ENCODE measurements at regions not wholly inside any gene's neighbourhood (a gene's known extent, or its start where the extent isn't known, plus 50 kb on each side); places are given as distances from the start of the nearest gene placed in this dataset.
"Not testable (repeated sequence)": the region's sequence is repeated elsewhere in the genome, so short reads cannot be mapped to it uniquely, and the experiment has no call there.

DNA sequence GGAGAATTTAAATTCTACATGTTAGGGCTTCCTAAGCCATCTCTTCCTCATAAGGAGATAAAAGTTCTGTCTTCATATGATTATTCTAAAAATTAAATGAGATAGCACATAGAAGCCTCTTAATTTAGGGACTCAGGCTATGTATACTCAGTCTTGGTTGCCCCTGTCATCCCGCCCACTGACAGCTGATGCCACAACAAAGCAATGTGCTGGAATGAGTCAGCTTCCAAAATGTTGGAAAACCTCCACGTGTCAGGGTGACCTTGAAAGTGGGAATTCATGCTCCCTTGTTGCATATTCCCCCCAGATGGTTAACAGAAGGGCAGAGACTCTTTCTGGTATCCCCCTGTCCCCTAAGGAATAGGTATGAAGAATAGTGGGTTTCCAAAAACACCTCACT, 238.0 kb upstream of the DDHD1 start:
- no peak for DNase-seq (ENCODE audit: low spot score)

DNA sequence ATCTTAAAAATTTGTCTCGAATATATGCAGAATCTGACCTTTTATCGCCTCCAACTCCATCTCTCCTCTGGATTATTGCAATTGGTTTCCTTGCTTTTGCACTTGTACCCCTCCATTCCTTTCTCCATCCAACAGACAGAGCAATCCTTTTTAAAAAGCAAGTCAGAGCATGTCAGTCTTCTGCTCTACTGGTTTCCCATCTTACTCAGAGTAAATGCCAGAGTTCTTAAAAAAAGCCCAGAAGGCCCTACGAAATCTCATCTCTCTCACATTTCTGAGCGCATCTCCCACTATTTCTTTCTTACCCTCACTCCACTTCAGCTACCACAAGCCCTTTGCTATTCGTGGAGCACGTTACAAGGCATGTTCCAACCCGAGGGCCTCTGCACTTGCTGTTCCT, 236.9 kb upstream of the DDHD1 start:
- DNase-seq (ENCODE audit: low spot score): no peak

DNA sequence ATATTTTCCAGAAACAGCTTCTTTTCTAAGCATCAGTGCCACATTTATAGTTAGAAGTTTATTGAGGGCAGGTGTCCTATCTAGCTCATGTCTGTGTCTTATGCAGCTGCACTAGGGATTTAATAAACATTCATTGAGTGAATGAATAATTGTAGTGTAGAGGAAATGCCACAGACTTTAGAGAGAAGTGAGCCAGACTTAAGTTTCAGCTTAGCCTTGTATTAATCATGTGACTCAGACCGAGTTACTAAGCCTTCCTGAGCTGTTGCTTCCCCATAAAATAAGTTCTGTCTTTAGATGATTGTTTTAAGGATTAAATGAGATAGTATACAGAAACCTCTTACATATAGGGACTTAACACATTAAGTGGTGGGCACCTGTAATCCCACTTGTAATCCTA, 236.1 kb upstream of the DDHD1 start:
- DNase-seq (ENCODE audit: low spot score): no peak

DNA sequence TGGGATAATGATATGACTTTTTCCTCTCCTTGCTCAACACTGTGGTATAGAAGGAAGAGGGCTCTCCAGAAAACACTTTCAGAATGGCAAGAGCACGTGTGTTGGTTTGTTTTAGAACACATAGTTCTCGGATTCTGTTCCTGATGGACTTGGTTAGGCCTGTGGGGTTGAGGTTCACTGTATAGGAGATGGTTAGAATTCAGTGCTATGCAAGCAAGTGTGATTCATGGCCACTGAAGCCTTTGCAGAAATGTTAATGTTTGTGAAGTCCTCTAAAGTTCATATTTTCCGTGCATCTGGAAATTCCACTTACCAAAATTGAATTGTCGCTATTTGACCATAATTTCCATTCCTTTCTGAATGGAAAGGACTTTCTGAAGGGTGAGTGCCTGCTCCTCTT, 233.2 kb upstream of the DDHD1 start:
- DNase-seq (ENCODE audit: low spot score): no peak

DNA sequence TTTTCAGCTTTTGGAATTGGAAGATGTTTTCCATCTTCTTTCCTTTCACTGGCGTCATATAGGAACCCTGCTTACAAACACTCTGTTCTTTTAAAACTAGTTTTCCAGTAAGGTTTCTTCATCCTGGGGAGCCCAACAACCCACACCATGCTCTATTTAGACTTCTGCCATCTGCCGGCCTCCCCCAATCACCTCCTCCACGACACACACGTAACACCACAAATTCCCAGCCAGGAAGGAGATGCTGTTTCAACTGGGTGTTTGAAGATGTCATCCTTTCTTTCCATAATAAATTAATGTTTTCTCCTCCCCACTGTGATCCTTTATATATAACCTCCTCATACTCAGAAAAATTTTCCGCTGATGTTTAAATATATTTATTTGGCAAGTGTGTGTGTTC, 231.4 kb upstream of the DDHD1 start:
- no peak for DNase-seq (ENCODE audit: low spot score)

DNA sequence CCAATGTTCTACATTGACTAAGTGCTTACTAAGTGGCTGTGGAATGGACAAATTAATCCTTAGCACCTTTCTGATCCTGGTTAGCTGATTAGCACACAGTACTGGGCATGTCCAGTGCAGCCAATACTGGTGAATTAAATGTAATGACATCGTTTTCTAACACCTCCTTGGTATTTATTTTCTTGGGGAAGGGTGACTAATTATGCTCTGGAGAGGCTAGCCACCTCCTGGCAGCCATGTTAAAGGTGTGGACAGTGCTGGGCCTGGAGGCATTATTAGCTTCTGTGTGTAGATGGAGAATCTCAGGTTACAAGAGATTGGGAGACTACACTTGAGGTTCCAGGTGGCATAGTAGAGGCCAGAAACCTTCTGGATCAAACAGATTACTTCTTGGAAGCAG, 230.9 kb upstream of the DDHD1 start:
- no peak for DNase-seq (ENCODE audit: low spot score)

DNA sequence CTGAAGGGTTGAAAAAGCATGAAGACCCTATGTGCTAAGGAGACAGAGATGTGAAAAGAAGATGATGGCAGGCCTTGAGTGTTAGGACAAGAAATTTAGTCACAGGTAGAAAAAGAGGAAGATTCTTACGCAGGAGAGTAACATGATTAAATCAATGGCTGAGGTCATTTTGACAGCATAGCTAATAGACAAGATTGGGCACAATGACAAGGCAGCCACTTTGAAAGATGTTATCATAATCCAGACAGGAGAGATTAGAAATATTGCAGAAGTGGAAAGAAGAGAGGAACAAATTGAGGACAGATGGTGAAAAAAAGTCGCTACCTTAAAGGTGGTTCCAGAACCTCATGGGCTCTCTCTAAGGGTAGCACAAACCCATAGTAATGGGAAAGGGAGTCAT, 228.8 kb upstream of the DDHD1 start:
- DNase-seq (ENCODE audit: low spot score): no peak

DNA sequence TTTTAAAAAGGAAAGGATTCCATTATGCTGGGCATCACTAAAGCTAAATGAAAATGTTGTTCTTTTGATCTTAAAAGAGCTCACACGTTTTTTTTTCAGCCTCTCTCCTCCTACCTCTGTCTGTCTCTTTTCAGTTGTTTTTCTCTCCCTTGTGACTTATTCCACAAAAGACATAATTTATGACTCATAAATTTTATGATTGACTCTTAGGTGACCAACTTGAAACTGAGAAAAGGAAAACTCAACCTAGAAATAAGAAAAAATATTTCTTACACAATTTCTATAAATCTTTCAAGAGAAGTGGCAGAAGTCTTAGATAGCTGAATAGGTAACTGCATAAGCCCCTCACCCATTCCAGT, 227.7 kb upstream of the DDHD1 start:
- DNase-seq (ENCODE audit: low spot score): no peak

DNA sequence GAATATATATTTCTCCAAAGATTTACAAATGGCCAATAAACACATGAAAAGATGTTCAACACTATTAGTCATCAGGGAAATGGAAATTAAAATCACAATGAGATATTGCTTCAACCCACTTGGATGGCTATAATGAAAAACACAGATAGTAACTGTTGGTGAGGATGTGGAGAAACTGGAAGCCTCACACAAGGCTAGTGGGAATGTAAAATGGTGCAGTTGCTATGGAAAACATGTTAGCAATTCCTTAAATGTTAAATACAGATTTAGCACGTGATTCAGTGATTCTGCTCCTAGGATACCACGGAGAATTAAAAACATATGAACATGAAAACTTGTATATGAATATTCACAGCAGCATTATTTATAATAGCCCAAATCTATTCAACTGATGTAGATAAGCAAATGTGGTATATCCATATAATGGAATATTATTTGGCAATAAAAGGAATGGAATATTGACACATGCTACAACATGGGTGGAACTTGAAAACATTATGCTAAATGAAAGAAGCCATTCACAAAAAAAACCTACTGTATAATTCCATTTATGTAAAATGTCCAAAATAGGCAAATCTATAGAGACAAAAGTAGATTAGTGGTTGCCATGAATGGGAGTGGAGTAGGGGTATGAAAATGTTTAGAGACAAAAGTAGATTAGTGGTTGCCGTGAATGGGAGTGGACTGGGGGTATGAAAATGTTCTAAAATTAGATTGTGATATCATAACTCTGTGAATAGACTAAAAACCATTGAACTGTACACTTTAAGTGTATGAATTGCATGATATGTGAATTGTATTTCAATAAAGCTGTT, 227.1 kb upstream of the DDHD1 start:
- no peak for DNase-seq (ENCODE audit: low spot score)

DNA sequence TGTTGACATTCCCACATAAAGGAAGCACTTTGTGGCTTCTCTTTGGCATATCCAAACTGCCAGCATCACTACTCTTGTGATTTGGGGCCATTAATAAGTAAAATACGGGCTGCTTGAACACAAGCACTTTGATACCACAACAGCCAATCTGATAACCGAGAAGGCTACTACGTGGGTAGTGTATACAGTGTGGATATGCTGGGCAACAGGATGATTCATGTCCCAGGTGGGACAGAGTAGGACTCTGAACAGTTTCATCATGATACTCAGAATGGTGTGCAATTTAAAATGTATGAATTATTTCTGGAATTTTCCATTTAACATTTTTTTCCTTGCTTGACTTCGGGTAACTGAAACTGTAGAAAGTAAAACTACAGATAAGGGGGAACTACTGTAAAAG, 225.0 kb upstream of the DDHD1 start:
- DNase-seq (ENCODE audit: low spot score): no peak

DNA sequence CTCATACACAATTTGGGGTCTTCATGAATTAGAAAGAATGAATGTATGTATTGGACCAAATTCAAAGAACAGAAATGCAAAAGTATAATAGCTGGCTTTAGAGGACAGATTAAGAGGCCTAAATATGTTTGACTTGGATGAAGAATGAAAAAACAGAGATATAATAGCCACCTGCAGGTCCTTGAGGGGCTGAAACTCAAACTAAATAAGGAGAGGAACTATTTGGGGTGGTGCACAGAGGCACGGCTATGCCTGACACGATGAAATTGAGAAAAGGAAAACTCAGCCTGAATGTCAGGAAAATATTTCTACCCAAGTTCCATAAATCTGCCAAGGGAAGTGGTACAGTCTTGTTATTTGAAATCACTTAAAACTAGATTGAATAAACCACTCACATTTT, 222.9 kb upstream of the DDHD1 start:
- DNase-seq (ENCODE audit: low spot score): no peak

DNA sequence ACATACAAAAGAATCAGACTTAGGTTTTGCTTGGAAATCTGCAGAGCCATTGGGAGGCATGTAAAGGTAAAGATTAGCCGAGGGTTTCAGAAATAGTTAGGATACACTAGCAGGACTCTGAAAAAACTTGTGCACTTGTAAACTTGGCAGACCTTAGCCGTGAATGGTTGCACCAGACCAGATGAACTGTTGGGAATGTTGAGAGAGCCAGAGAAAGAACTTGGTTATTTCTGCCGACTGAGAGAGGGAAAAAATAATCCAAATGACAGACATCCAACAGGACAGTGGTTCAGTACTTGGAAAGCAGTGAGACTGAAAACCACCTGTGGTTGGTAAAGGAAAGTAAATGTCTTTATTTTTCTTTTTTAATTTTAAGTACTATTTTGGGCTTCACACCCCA, 222.5 kb upstream of the DDHD1 start:
- DNase-seq (ENCODE audit: low spot score): no peak

DNA sequence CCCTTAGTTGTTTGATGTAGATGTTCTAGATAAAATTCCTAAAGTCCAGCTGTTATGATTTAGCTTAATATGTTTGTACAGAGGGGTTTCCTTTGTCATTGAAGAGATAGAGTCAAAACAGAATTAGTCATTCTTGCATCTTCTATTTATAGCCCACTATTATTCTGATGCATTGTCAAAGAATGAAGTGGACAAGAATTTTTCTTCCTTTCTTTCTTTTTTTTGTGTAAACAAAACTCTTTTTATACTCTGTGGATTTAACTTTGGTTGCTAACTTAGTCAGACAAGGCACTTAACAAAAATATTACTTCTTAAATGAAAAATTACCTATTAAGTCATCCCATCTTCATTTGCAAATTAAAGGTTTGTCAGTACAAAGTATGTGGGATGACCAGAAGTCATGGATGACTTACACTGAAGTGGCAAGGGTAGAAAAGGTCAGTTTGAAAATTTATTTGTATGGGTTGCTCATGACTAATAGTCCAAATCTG, 215.6 kb upstream of the DDHD1 start:
- no peak for DNase-seq (ENCODE audit: low spot score)

DNA sequence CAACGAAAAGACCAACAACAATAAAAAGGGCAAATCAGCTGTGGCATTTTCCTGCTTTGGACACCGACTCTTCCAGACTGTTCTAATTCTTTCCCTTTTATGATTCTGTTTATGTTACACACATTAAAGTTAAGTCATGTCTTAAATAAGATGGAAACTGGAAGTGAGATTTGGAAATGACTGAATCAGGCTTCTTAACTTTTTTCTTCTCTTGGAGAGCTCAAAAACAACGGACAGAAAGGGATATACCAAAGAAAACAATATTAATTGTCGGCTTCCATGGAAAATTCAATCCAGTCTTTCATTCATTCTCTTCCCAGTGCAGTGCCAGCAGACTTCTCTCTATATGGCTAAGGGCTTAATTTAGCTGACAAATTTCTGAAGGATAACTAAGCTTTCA, 214.9 kb upstream of the DDHD1 start:
- DNase-seq (ENCODE audit: low spot score): no peak

DNA sequence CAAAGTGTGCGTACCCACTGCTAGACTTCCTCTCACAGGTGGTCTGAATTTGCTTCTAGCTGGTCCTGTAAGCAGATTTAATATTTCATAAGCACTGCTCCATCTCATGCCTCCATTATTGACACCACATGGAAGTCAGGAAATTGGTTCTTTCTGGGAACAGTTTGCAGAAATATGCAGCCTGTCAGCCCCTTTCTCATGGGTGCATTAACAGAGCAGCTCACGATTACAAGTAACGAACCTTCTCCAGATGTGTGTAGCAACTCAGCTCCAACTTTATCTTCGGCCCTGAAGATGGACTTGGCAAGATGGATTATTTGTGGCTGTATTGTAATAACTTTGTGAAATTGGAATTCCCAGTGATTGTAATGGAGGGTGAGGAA, 214.5 kb upstream of the DDHD1 start:
- DNase-seq (ENCODE audit: low spot score): no peak

DNA sequence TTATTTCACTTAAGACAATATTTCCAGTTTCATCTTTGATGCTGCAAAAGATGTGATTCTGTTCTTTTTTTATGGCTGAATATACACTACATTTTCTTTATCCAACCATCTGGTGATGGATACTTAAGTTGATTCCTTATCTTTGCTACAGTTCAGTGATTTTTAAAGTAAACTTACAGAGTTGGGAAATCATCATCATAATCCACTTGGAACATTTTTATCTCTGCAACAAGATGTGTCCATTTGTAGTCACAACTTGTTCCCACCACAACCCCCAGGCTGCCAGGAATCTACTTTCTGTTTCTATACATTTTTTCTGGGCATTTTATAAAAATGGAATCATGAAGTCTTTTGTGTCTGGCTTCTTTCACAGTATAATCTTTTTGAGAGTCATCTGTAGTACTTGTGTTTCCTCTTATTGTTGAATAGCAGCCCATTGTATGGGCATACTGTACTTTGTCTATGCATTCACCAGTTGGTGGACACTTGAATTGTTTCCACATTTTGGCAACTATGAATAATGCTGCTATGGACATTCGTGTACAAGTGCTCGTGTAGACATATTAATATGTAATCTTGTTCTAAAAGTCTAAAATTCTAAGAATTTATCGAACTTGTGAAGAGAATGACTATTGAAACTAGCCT, 212.5 kb upstream of the DDHD1 start:
- DNase-seq (ENCODE audit: low spot score): no peak

DNA sequence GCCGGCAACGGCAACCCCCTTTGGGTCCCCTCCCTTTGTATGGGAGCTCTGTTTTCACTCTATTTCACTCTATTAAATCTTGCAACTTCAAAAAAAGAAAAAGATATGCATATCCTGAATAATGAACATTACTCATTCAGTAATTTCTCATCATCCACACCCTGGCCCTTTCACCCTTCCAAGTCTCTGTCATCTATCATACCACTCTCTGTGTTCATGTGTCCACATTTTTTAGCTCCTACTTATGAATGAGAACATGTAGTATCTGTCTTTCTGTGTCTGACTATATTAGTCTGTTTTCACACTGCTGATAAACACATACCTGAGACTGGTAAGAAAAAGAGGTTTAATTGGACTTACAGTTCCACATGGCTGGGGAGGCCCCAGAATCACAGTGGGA, 209.8 kb upstream of the DDHD1 start:
- DNase-seq (ENCODE audit: low spot score): not testable (repeated sequence)

DNA sequence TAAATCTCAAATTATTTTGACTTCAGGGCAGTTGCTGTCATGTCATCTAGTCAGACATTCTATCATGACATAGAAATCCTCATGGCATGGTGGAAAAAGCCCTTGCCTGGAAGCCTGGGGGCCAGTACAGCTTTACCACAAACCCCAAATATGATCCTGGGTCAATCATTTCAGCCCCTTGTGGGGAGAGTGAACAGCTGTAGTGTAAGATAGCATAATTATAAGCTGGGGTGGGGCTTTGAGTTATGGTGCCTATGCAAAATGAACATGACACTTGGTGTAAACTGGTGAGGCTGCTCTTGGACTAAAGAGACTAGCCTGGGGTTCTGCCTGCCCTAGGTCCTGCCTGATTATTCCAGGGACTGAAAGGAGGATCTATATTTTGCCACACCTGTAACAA, 207.7 kb upstream of the DDHD1 start:
- no peak for DNase-seq (ENCODE audit: low spot score)

DNA sequence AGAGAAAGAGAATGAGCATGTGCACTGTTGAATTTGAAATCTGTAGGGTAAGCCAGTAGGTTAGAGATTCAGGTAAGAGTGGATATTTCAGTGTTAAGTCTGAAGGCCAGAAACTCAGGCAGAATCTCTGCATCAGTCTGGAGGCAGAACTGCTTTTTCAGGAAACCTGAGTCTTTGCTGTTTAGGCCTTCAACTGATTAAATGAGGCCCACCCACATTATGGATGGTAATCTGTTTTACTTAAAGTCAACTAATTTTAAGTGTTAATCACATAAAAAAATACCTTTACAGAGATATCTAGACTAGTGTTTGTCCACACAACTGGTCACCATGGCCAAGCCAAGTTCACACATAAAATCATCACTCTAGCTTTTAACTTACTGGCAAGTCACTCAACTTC, 205.0 kb upstream of the DDHD1 start:
- DNase-seq (ENCODE audit: low spot score): no peak

DNA sequence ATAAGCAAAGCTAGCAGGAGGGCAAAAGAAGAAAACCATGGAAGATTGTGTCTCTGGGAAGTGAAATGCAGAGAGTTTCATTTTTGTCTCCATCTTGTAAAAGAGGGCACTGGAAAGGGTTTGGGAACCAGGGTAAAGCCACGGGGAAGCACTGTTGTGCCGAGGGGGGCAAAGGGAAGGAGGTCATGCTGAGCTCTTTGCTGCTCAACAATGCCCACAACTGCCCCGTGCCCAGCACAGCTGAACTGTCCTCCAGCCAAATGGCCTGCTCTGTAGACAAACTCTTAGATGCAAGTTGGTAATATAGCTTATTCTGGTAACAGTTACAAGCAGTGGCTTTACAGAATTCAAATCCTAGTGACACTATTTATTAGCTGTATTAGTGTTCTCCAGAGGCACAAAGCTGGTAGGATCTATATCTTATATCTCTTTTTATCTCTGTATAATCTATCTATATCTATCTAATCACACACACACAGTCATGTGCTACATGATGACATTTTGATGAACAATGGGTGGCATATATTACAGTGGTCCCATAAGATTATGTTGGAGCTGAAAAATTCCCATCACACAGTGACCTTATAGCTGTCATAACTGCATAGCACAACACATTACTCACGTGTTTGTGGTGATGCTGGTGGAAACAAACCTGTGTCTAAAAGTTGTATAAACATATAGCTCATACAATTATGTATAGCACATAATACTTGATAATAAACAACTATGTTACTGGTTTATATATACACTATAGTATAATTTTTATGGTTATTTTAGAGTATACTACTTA, 203.4 kb upstream of the DDHD1 start:
- no peak for DNase-seq (ENCODE audit: low spot score)

DNA sequence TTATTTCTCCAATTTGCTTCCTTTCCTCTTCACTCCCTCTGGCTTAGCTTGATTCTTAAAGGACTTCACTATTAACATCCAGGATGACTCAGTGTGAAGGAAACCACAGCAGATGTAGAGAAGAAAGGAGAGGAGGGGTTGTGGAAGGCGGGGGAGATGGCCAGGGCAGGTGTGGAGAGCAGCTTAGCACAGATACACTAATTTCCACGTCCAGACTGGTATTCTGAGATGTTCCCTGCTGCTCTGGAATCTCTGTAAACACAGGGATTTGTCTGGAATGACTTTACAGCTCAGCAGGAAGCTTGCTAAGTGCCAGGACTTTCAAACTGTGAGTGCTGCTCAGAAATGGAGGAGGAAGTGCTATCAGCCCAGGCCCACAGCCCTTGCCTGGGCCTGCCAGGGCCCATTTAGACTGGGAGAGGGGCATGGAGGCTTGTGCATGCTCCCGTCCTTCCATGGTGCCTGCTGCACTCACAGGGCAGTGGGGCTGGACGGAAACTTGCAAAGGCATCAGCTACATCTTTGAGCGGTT, 202.5 kb upstream of the DDHD1 start:
- no peak for DNase-seq (ENCODE audit: low spot score)

DNA sequence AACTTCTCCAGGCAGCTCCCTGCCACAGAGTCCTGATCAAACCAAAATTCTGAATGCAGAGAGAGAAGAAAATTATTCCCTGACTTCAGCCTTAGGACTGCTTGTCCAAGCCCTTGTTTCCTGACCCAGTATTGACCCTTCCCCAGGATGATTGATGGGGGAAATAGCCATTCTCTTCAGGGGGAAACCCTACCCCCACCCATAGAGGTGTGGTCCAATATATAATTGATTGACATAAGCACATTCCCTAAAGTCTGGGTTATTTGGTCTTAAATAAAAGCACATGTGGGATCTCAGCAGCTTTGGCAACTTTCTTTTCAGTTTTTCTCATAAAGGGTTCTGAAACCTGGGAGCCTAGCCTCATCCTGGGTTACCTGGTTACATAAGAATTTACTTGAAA, 201.2 kb upstream of the DDHD1 start:
- DNase-seq (ENCODE audit: low spot score): no peak

DNA sequence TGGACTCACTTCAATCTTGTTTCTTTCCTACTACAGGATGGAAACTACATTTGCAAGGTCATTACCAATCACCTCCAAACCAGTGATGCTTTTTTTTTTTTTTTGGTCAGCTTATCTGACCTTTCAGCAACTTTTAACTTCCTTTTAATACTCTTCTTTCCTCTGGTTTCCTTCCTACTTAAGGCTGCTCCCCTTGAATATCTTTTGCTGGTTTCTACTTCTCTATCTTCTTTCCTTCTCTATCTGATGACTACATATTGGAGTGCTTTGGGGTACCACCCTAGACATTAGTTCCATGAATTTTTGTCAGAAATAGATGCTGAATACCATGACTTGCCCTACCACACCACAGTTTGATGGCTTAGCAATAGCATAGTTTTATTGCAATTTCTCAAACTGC, 197.7 kb upstream of the DDHD1 start:
- DNase-seq (ENCODE audit: low spot score): no peak
